CD4-positive, CD25-positive, alpha-beta regulatory T cell (primary cell): ENCODE measurements at regions not wholly inside any gene's neighbourhood (a gene's known extent, or its start where the extent isn't known, plus 50 kb on each side); places are given as distances from the start of the nearest gene placed in this dataset.
"Not testable (repeated sequence)": the region's sequence is repeated elsewhere in the genome, so short reads cannot be mapped to it uniquely, and the experiment has no call there.

Experiments
- ATAC-seq, 2 donors: fragments of 150-1000 bp; cut with Tn5 transposase; one replicate each; pipeline ENCODE4 v1.10.0; 2021; ENCODE audit warnings: low read depth in 2 of 2, moderate number of reproducible peaks in 2 of 2, moderate library complexity in 1 of 2
- DNase-seq, 3 donors: peaks; one replicate each; pipeline versions ENCODE4 v3.0.0 to v3.0.0-alpha.2; 2012 to 2022; ENCODE audit warnings: mixed read lengths in 1 of 3
- H3K27ac ChIP-seq: one replicate; pipeline ENCODE4 v1.7.0; 2013; ENCODE audit warnings: mild to moderate bottlenecking, low read length; ENCODE audit not compliant: insufficient read depth, poor library complexity, severe bottlenecking
- H3K27me3 ChIP-seq: one replicate; pipeline ENCODE4 v1.7.0; 2013; ENCODE audit warnings: low read length; ENCODE audit not compliant: control insufficient read depth, insufficient read depth
- H3K36me3 ChIP-seq: one replicate; pipeline ENCODE4 v1.7.0; 2013; ENCODE audit warnings: mild to moderate bottlenecking, low read length, moderate library complexity; ENCODE audit not compliant: control insufficient read depth, insufficient read depth
- H3K4me1 ChIP-seq: 2 replicates; pipeline ENCODE4 v1.7.0; 2013; ENCODE audit warnings: mild to moderate bottlenecking, low read length; ENCODE audit not compliant: insufficient read depth, control insufficient read depth, poor library complexity, severe bottlenecking
- H3K4me3 ChIP-seq: one replicate; pipeline ENCODE4 v1.7.0; 2013; ENCODE audit warnings: low read depth, mild to moderate bottlenecking, low read length, moderate library complexity
- H3K9me3 ChIP-seq, 2 experiments: 1 replicate in 1 of 2; 2 replicates in 1 of 2; pipeline ENCODE4 v1.7.0; 2013; ENCODE audit warnings: low read length in 2 of 2, mild to moderate bottlenecking in 1 of 2, moderate library complexity in 1 of 2; ENCODE audit not compliant: control insufficient read depth in 2 of 2
- H3K27ac Mint-ChIP-seq, 3 donors: one replicate each; pipeline ENCODE4 v1.8.0; 2020 to 2022; ENCODE audit warnings: mild to moderate bottlenecking in 3 of 3, mixed read lengths in 3 of 3, moderate library complexity in 2 of 3
- H3K27me3 Mint-ChIP-seq: one replicate; pipeline ENCODE4 v1.8.0; 2022; ENCODE audit warnings: mild to moderate bottlenecking, mixed read lengths
- H3K36me3 Mint-ChIP-seq: one replicate; pipeline ENCODE4 v1.8.0; 2020; ENCODE audit warnings: mixed read lengths
- H3K4me1 Mint-ChIP-seq, 4 donors: one replicate each; pipeline ENCODE4 v1.8.0; 2020 to 2022; ENCODE audit warnings: mixed read lengths in 4 of 4, mild to moderate bottlenecking in 1 of 4
- H3K4me3 Mint-ChIP-seq, 4 donors: one replicate each; pipeline ENCODE4 v1.8.0; 2020 to 2022; ENCODE audit warnings: mild to moderate bottlenecking in 4 of 4, mixed read lengths in 4 of 4, moderate library complexity in 3 of 4
- H3K9me3 Mint-ChIP-seq, 7 donors: one replicate each; pipeline ENCODE4 v1.8.0; 2020 to 2022; ENCODE audit warnings: mixed read lengths in 7 of 7, mild to moderate bottlenecking in 3 of 7, moderate library complexity in 2 of 7

DNA sequence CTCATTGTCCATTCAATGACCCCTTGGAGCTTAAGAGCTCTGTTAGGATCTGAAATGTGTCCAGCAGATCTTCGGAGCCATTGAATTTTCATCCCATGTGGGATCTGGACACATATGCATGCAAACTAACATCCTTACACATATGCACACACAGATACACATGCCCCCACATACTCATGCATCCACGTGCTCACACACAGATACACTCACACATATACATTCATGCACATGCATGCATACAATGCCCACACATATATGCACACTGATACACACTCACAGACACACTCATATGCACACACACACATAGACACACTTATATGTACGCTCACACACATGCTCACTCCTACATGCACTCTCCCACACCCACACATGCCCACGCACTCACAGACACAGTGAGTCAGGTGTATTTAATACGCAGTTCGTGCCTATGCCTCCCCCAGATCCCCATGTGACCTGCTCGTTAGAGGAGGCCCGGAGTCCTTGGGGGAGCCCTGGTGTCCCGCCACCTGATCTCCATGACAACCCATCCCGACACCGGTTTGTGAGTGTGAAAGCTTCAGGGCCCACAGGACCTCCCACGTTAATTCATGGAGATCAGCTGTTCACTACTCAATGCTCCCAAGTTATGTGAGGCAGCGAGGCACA lies 121.9 kb upstream of the SULF2 start:
- H3K36me3 ChIP-seq = no peaks in the 10 kb centered on the region
- no peaks in the 10 kb centered on the region for H3K36me3 Mint-ChIP-seq
- ATAC-seq = no peak
- peaks cover 6% of the 10 kb centered on the region for H3K27me3 Mint-ChIP-seq
- H3K27ac Mint-ChIP-seq = no peak overlapping the region
- no peaks in the 10 kb centered on the region for H3K4me1 ChIP-seq
- no peaks in the 10 kb centered on the region for H3K4me1 Mint-ChIP-seq
- H3K9me3 Mint-ChIP-seq = peaks cover 0 to 1% (median 0%) of the 10 kb centered on the region in 7 donors
- no peak overlapping the region for H3K27ac ChIP-seq
- no peaks in the 10 kb centered on the region for H3K27me3 ChIP-seq
- H3K4me3 Mint-ChIP-seq = no peak overlapping the region
- no peak overlapping the region for H3K4me3 ChIP-seq
- no peak for DNase-seq
- no peaks in the 10 kb centered on the region for H3K9me3 ChIP-seq

DNA sequence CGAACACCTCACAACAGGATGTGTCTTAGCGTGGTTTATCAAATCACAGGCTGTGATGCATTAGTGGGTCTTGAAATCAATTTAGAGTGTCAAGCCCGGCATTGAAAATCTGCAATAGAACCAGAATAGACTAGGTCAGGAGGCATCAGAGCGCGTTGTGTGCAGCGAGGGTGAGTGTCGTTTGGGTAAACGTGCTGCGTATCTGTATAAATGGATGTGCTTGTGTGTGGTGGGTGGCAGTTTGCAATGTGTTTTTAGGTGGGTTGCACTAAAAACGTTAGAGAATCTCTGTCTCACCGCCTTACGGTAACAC lies 121.0 kb upstream of the SULF2 start:
- Histone ChIP-seq H3K36me3 (no peaks in the 10 kb centered on the region), H3K4me3 (no peak overlapping the region), H3K4me1 (no peaks in the 10 kb centered on the region), H3K27ac (no peak overlapping the region), H3K9me3 (no peaks in the 10 kb centered on the region), H3K27me3 (no peaks in the 10 kb centered on the region)
- ATAC-seq (no peak), DNase-seq (no peak)
- Mint-ChIP-seq H3K27me3 (peaks cover 6% of the 10 kb centered on the region), H3K4me3 (no peak overlapping the region), H3K9me3 (peaks cover 0 to under 1% (median 0%) of the 10 kb centered on the region in 7 donors), H3K36me3 (no peaks in the 10 kb centered on the region), H3K4me1 (no peaks in the 10 kb centered on the region), H3K27ac (no peak overlapping the region)

DNA sequence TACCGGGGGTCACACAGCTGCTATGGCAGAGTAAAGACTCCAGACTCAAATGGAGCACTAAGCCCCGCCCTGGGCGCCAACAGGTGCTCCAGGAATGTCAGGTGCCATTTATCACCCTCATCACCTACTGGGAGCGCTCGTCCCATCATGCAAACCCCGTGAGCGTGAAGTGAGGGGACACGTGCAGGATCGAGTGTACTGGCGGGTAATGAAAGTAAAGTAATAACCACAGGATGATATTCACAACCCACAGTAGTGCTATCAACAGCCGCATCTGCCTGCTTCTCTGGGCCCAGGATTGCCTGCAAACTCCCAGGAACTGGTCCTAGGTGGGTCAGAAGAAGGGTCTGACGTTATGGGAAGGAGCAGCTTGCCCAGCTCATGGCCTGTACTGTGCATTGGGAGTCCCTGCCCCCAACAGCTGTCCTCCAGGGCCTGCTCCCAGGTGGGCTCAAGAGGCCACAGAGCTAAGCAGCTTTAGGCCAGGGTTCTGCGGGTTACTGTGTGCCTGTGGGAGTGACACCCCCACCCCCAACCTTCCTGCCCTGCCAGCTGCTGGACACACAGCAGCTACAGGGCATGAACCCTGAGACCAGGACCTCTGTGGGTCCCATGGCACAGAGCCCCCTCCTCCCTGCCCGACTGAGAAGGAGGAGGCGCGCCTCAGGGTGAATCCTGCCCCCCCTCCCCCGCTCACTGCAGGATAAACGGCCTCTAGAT lies 120.5 kb upstream of the SULF2 start:
- Histone ChIP-seq H3K9me3 (no peaks in the 10 kb centered on the region), H3K27me3 (no peaks in the 10 kb centered on the region), H3K36me3 (no peaks in the 10 kb centered on the region), H3K4me3 (no peak overlapping the region), H3K4me1 (no peaks in the 10 kb centered on the region), H3K27ac (no peak overlapping the region)
- ATAC-seq (no peak), DNase-seq (no peak)
- H3K27ac Mint-ChIP-seq = no peak overlapping the region
- H3K9me3 Mint-ChIP-seq = no peaks in the 10 kb centered on the region
- H3K27me3 Mint-ChIP-seq = peaks cover 6% of the 10 kb centered on the region
- H3K4me3 Mint-ChIP-seq = no peak overlapping the region
- no peaks in the 10 kb centered on the region for H3K36me3 Mint-ChIP-seq
- no peaks in the 10 kb centered on the region for H3K4me1 Mint-ChIP-seq

DNA sequence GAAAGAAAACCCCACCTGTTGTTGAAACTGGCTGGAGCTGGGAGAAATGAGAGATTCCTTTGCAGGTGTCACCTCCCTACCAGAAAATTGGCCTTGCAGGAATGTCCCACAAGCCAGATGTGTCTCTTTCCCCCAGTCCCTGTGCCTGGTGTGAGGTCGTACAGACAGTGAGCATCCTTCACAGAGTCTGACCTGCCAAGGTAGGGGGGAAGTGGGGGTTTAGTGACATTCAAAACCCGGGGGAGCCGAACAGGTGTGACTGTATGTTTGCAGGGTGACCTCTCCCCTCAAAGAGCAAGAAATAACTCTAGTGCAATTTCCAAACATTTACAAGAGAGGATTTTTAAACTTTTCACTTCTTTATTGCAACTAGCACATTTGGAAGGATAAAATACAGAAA lies 117.7 kb upstream of the SULF2 start:
- H3K27ac Mint-ChIP-seq, H3K9me3 Mint-ChIP-seq, ATAC-seq, H3K36me3 Mint-ChIP-seq, H3K36me3 ChIP-seq, DNase-seq, H3K27me3 Mint-ChIP-seq, H3K4me3 Mint-ChIP-seq, H3K27ac ChIP-seq, H3K4me3 ChIP-seq, H3K27me3 ChIP-seq, H3K4me1 Mint-ChIP-seq, H3K9me3 ChIP-seq, H3K4me1 ChIP-seq: not testable (repeated sequence)

DNA sequence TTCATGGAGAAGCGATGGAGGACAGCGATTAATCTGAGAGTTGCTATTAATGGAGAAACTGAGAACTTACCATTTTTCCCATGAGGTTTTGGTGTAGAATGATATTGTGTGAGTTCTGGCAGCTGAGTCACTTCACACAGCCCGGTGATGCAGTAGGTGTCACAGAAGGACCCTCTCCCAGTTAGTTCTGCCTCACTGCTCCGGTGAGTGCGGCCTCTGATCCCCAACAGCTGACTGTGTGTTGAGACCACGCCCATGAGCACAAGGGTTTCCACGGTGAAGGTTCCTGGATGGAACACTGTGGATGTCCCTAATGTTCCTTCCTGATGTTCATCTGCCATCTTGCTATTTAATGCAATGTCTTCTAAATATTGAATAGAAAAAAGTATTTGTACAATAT lies 114.0 kb upstream of the SULF2 start:
- not testable (repeated sequence) for H3K4me1 Mint-ChIP-seq, DNase-seq, H3K4me3 Mint-ChIP-seq, H3K27ac Mint-ChIP-seq, H3K9me3 ChIP-seq, H3K9me3 Mint-ChIP-seq, ATAC-seq, H3K4me3 ChIP-seq, H3K36me3 ChIP-seq, H3K27me3 Mint-ChIP-seq, H3K27me3 ChIP-seq, H3K4me1 ChIP-seq, H3K27ac ChIP-seq, H3K36me3 Mint-ChIP-seq

DNA sequence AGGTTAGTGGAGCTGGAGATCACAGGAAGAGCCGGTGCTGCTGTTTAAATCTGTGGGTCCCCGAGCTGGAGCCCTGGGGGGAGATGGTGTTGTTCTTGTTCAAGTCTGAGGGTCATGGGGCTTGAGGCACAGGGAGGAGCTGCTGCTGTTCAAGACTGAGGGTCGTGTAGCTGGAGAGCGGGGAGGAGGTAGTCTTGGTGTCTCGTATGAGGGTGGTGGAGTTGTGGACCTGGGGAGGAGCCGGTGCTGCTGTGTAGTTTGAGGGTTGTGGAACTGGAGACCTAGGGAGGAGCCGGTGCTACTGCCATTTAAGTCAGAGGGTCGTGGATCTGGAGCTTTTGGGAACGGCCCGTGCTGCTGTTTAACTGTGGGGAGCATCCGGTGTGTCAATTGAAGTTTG lies 112.2 kb upstream of the SULF2 start:
- H3K9me3 ChIP-seq = no peaks in the 10 kb centered on the region
- DNase-seq = no peak
- no peaks in the 10 kb centered on the region for H3K4me1 ChIP-seq
- Mint-ChIP-seq H3K4me1 (no peaks in the 10 kb centered on the region), H3K9me3 (no peaks in the 10 kb centered on the region), H3K4me3 (no peak overlapping the region), H3K36me3 (no peaks in the 10 kb centered on the region), H3K27me3 (no peaks in the 10 kb centered on the region), H3K27ac (no peak overlapping the region)
- H3K36me3 ChIP-seq = no peaks in the 10 kb centered on the region
- no peak overlapping the region for H3K4me3 ChIP-seq
- ATAC-seq = no peak
- H3K27ac ChIP-seq = no peak overlapping the region
- no peaks in the 10 kb centered on the region for H3K27me3 ChIP-seq

DNA sequence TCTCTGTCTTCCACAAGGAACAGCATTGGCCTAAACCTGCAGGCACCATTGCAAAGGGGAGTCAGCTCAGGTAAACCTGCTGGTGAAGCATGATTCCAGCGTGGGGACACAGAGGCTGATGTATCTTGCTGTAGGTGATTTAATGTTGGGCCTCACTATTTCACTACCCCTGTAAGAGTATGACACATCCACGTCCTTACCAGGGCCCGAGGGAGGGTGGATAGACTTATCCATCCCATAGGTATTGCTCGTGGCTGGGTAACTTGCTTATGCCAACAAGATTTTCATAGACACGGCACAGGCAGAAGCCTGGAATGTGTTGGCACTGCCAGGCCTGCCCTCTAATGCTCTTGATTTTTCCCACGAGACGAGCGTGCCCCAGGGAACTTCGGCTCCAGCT lies 107.4 kb upstream of the SULF2 start:
- H3K36me3 ChIP-seq, H3K4me1 ChIP-seq, H3K27me3 Mint-ChIP-seq, H3K4me3 Mint-ChIP-seq, H3K27ac ChIP-seq, H3K27ac Mint-ChIP-seq, H3K9me3 Mint-ChIP-seq, ATAC-seq, H3K4me1 Mint-ChIP-seq, H3K4me3 ChIP-seq, DNase-seq, H3K27me3 ChIP-seq, H3K36me3 Mint-ChIP-seq, H3K9me3 ChIP-seq: not testable (repeated sequence)

DNA sequence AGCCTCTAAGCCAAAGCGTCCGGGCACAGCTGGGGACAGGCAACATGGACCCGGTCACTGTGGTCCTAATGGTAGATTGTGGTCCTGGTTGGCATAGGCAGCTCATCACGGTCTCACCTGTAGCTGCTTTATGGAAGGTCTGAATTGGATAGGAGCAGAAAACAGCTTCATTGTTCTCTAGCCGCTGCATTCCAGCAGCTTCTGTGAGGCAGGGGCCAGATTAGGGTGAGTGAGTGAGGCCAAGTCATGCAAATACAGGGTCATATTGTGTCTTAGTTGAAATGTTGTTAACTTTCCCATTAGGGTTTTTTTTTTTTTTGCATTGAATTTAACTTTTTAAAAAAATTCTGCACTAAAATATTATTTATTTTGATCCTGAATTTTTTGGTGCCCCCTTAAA lies 105.4 kb upstream of the SULF2 start:
- not testable (repeated sequence) for H3K4me3 ChIP-seq, H3K4me1 Mint-ChIP-seq, ATAC-seq, H3K36me3 ChIP-seq, H3K9me3 ChIP-seq, H3K9me3 Mint-ChIP-seq, DNase-seq, H3K27ac ChIP-seq, H3K27me3 Mint-ChIP-seq, H3K27ac Mint-ChIP-seq, H3K27me3 ChIP-seq, H3K4me3 Mint-ChIP-seq, H3K4me1 ChIP-seq, H3K36me3 Mint-ChIP-seq
